GM21447 (cell line): ENCODE measurements at regions not wholly inside any gene's neighbourhood (a gene's known extent, or its start where the extent isn't known, plus 50 kb on each side); places are given as distances from the start of the nearest gene placed in this dataset.

Experiments used
- ATAC-seq: cut with Tn5 transposase; IDR thresholded peaks from one replicate; pipeline ENCODE4 v1.9.1; 2021; ENCODE audit not compliant: unreplicated experiment

- no peak for ATAC-seq
These were observed 110.7 kb upstream of the CLMP start for GRCh38 chr11:123305601-123306375.

DNA sequence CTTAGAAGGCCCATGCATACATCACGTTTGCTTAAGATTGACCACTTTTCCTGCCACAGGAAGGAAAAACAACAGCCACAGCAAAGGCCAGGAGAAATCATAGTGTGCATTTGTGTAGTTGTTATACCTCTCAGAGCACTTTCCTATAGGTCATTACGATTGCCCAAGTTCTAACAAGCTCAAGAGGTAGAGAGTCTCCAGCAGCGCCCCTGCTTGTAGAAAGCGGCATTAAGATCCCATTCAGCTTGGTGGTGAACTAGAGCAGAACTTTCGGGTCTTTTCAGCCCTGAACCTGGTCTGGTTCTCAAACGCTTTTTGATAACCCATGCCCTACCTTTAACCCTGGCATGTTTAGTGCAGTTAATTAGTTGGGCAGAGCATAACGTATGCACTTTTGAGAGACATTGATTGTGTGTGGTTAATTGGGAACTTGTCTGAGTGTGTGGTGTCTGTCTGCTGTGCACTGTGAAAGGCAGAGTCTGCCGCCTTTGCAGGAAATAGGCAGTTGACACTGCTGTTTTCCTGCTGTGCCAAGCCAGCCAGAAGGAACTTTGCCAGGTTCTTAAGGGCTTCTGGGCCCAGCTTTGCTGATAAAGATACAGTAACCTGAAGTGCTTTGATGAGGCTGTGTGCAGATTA, 109.9 kb upstream of the CLMP start:
- ATAC-seq, result no peak

- ATAC-seq, result no peak
These were observed 108.9 kb upstream of the CLMP start for GRCh38 chr11:123303924-123304323.

DNA sequence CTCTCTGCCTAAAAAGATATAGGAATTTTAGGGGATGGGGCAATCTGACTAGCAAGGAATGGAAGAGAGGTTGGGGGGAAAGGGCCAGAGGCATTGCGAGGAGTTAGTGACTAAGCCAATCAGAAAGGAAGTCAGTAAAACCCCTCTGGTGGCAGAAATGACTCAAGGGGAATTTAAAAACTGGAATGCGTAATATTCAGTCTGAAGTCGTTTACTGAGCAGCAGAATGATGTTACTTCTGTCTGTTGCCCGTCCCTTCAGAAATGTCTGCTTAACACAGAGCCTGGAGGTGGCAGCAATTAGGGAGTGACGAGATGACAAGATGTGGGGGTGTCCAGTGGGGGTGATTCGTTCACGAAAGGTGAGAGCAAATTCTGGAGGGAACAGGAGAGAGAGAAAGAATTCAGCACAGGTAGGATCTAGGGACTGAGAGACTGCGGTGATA, 107.7 kb upstream of the CLMP start:
- peak; percentile 63 for ATAC-seq

DNA sequence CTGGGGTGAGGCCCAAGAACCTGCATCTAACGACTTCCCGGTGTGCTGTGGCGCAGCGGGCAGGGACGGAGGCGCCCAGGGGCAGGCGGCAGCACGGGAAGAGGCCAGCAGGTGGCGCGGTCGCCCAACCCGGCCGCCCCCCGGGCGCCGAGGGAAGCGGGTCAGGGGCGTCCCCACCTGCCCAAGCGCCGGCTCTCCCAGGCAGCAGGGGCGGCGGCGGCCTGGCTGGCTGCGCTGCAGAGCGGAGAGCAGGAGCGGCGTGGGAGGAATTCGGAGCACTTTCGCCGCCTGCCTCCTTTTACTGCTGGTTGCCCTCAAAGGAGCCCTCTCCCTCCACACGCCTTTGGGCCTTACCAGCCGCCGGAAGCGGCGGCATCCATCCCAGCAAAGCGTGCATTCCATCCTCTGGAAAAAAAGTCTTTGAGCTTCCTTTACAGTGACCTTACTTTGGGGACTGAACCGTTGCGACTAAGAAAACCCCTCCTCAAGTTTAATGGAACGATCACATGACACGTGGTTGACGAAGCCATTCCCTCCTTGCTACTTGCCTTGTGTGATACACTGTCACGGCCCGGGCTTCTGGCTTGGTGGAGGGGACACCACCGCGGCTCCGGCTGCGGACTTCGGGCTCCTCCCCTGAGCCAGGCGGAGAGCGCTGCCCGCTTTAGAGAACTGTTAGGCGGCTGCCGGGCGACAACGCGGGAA, 106.8 kb upstream of the CLMP start:
- ATAC-seq, result peak; percentile 48

DNA sequence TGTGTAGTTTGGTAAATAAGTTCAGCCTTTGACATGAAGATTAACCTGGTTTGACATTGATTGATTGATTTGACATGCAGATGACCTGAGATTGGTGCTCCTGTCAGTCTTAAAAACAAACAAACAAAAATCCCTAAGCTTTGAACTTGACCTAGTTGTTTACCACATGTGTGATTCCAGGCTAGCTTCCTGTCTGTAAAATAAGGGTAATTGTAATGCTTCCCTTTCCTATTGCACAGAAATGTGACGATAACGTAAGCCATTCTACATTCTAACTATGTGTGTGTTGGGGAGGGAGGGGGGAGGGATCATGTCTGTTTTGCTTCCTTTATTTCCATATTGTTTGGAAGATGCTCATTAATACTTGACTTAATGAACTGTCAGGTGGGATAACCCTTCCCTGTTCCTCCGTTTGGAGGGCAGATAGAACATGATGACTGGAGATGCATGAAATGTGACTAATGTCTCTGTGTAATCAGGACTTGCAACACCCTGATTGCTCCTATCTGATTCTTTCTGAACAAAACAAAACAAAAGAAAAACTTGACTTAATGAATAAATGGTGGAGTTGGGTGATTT, 106.1 kb upstream of the CLMP start:
- ATAC-seq, result no peak

GRCh38 chr11:123299721-123300120, 104.7 kb upstream of the CLMP start:
- ATAC-seq, result no peak

DNA sequence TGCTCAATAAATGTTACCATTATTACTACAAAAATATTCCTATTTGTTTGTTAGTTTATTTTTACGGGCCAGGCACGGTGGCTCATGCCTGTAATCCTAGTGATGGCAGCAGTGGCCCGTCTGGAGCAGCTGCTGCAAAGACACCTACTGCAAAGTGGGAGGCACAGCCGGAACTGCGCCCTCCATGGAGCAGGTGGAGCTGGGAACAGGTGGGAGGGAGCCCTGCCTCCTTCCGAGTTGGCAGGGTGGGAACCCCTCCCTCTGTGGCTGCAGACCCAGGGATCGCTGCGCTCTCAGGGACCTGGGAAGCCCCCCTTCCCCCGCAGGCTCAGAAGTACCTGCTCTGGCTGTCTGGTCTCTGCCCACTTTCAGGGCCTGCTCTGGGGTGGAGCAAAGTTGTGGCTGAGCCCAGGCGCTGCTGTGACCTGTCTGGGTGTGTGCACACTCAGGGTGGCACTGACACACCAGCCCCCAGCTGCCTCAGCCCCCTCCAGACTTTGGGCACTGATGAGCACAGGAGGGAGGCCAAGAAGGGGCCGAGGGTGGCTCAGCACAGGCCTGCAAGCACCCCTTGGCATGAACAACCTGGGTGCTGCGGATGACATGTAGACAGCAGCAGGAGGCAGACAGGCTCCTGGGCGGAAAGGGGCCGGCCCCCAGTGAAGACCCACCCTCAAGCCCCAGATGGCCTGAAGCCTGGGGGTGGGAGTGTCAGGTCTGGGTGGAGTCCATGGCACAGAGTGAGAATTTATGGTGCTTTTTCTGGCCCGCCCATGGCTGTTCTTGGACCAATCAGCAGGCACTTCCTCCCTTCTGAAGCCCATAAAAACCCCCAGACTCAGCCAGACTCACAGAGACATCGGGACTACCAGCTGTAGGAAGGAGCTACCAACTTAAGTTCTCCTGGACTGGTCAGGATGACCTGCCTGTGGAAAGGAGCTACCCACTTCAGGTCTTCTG, 103.7 kb upstream of the CLMP start:
- no peak for ATAC-seq

DNA sequence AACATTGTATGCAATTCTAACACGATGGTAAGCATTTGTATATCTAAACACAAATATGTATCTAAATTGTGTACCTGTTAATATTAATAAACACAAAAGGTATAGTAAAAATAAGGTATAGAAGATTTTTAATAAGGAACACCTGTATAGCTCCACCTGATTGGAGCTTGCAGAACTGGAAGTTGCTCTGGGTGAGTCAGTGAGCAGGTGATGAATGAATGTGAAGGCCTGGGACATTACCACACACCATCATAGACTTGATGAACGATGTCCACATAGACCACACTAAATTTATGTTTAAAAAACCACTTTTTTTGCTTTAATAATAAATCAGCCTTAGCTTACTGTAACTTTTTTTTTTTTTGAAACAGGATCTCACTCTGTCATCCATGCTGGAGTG, 97.6 kb upstream of the CLMP start:
- no peak for ATAC-seq

DNA sequence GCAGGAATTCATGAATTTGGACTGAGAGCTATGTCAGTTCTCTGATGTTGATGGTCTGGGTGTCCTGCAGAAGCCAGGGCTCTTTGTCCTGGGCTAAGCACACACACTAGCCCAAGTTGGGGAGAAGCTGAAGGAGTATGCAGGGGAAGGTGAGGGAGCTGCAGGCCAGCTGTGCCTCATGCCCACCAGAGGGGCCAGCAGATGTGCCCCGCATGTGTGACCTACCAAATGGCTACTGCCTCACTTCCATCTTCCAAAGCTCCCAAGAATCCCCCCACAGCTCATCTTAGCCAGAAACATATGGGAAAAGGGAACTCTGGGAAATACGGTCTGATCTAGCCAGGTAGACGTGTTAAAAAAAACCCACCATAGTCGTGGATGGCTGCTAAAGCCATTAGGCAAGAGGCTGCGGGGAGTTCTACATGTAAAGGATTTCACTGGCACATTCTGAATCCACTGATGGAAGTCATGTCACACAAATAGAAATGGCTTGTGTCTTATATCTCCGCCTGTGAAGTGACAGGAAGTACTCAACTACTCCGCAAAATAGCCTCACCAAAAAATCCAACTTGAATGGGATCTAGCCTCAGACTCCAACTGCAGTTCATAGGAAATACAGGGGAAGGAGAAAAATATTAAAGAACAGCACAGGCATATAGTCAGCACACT, 96.3 kb upstream of the CLMP start:
- no peak for ATAC-seq

GRCh38 chr11:123286761-123287160, 91.7 kb upstream of the CLMP start:
- no peak for ATAC-seq

DNA sequence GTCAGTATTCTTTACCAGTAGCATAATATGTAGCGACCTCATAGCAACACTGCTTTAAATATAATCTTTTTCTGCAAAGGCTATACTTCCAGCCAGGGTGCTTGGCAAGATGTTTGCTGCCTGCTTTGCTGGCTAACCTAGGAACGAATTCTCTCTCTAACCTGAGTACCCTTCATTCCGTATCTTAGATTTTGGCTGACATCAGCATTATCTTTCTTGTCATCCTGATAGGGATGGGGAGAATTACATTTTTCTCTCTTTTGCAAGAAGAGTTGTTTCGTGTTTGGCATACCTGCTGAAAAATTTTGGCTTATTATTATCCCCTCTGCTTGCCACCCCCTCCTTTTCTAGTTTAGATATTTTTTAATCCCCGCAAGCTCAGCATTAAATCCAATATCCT, 91.2 kb upstream of the CLMP start:
- no peak for ATAC-seq

DNA sequence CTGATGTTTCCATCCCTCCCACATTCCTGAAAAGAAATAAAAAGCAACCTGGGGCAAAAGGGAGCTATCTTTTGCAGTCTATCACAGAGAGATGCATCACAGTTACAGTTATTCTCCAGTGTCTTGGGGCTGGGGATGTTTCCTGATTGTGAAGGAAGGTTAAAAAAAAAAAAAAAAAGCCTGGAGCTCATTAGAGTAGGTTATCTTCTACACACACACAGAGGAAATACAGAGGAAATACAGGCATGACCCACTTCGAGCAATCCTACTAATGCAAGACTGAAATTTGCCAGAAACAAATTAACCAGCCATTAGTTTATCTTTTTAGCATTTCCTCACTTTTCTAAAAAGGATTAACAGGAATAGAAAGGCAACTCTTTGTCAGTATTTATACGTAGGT, 89.4 kb upstream of the CLMP start:
- no peak for ATAC-seq

- no peak for ATAC-seq
These were observed 87.5 kb upstream of the CLMP start for GRCh38 chr11:123282597-123282996.

- no peak for ATAC-seq
These were observed 78.6 kb upstream of the CLMP start for GRCh38 chr11:123273616-123274015.

GRCh38 chr11:123272565-123272964, 77.5 kb upstream of the CLMP start:
- no peak for ATAC-seq

GRCh38 chr11:123268156-123268555, 73.1 kb upstream of the CLMP start:
- ATAC-seq, result no peak

- ATAC-seq, result no peak
These were observed 70.9 kb upstream of the CLMP start for GRCh38 chr11:123265951-123266350.

GRCh38 chr11:123264431-123264780, 69.4 kb upstream of the CLMP start:
- peak; percentile 48 for ATAC-seq
